SK-N-SH treated with all-trans-retinoic acid at 6 μM for 48 hours (cell line): ENCODE measurements at regions not wholly inside any gene's neighbourhood (a gene's known extent, or its start where the extent isn't known, plus 50 kb on each side); places are given as distances from the start of the nearest gene placed in this dataset.

Experiments
- ATAC-seq: fragments of 200-7000 bp; cut with Tn5 transposase; 3 replicates; pipeline ENCODE4 v1.9.1; 2020; ENCODE audit warnings: mild to moderate bottlenecking, moderate library complexity
- BACH2 ChIP-seq: fragments of 250-450 bp; sonication (Bioruptor Pico); IDR thresholded peaks from 2 replicates; pipeline ENCODE4 v1.9.0; 2021; ENCODE audit warnings: mild to moderate bottlenecking, borderline replicate concordance
- CSRNP3 ChIP-seq: fragments of 250-450 bp; sonication (Bioruptor Pico); IDR thresholded peaks from 2 replicates; pipeline ENCODE4 v1.5.1; 2021; ENCODE audit warnings: mild to moderate bottlenecking, moderate library complexity
- ESRRG ChIP-seq: fragments of 250-450 bp; sonication (Bioruptor Pico); IDR thresholded peaks from 2 replicates; pipeline ENCODE4 v1.6.1; 2021; ENCODE audit warnings: mild to moderate bottlenecking
- GLIS3 ChIP-seq: fragments of 250-450 bp; sonication (Bioruptor Pico); IDR thresholded peaks from 2 replicates; pipeline ENCODE4 v1.5.0; 2020; ENCODE audit warnings: mild to moderate bottlenecking, moderate library complexity
- ISL1 ChIP-seq: fragments of 250-450 bp; sonication (Bioruptor Pico); IDR thresholded peaks from 2 replicates; pipeline ENCODE4 v2.1.2; 2022; ENCODE audit warnings: mild to moderate bottlenecking, moderate library complexity
- OSR1 ChIP-seq: fragments of 250-450 bp; sonication (Bioruptor Pico); IDR thresholded peaks from 2 replicates; pipeline ENCODE4 v1.8.0; 2022; ENCODE audit warnings: moderate library complexity, mild to moderate bottlenecking, inconsistent platforms
- PPARA ChIP-seq: fragments of 250-450 bp; sonication (Bioruptor Pico); IDR thresholded peaks from 2 replicates; pipeline ENCODE4 v1.5.0; 2020; ENCODE audit warnings: mild to moderate bottlenecking, borderline replicate concordance
- RARB ChIP-seq: fragments of 250-450 bp; sonication (Bioruptor Pico); IDR thresholded peaks from 2 replicates; pipeline ENCODE4 v1.8.0; 2021; ENCODE audit warnings: mild to moderate bottlenecking, moderate library complexity
- SNAI2 ChIP-seq: fragments of 250-450 bp; sonication (Bioruptor Pico); IDR thresholded peaks from 2 replicates; pipeline ENCODE4 v1.5.0; 2020; ENCODE audit warnings: mild to moderate bottlenecking, moderate library complexity
- TCF4 ChIP-seq: fragments of 250-450 bp; sonication (Bioruptor Pico); IDR thresholded peaks from 2 replicates; pipeline ENCODE4 v1.8.0; 2021; ENCODE audit warnings: mild to moderate bottlenecking, moderate library complexity, borderline replicate concordance
- TOX ChIP-seq: fragments of 250-450 bp; sonication (Bioruptor Pico); IDR thresholded peaks from 2 replicates; pipeline ENCODE4 v1.8.0; 2021; ENCODE audit warnings: mild to moderate bottlenecking, moderate library complexity, borderline replicate concordance
- TSHZ2 ChIP-seq: fragments of 250-450 bp; sonication (Bioruptor Pico); IDR thresholded peaks from 2 replicates; pipeline ENCODE4 v1.5.0; 2020; ENCODE audit warnings: mild to moderate bottlenecking, moderate library complexity
- ZC3H10 ChIP-seq: fragments of 250-450 bp; sonication (Bioruptor Pico); IDR thresholded peaks from 2 replicates; pipeline ENCODE4 v1.5.1; 2021; ENCODE audit warnings: mild to moderate bottlenecking, moderate library complexity
- ZFP3 ChIP-seq: fragments of 250-450 bp; sonication (Bioruptor Pico); IDR thresholded peaks from 2 replicates; pipeline ENCODE4 v1.5.0; 2020; ENCODE audit warnings: mild to moderate bottlenecking, moderate library complexity
- ZFP30 ChIP-seq: fragments of 450-650 bp; formaldehyde crosslinking; IDR thresholded peaks from 2 replicates; pipeline ENCODE4 v1.5.0; 2022; ENCODE audit warnings: mild to moderate bottlenecking, moderate library complexity
- ZNF565 ChIP-seq: fragments of 450-650 bp; formaldehyde crosslinking; conservative IDR thresholded peaks from 2 replicates; pipeline ENCODE4 v1.5.0; 2020; ENCODE audit warnings: low read depth, mild to moderate bottlenecking, moderate library complexity
- ZNF70 ChIP-seq: fragments of 450-650 bp; formaldehyde crosslinking; IDR thresholded peaks from 2 replicates; pipeline ENCODE4 v1.5.0; 2020; ENCODE audit warnings: mild to moderate bottlenecking, moderate library complexity
- TF ChIP-seq, protein P1 (sequence below): fragments of 250-450 bp; sonication (Bioruptor Pico); IDR thresholded peaks from 2 replicates; pipeline ENCODE4 v1.5.1; 2020; ENCODE audit warnings: low read depth, mild to moderate bottlenecking, moderate library complexity
- TF ChIP-seq, protein P2 (sequence below): fragments of 250-450 bp; sonication (Bioruptor Pico); IDR thresholded peaks from 2 replicates; pipeline ENCODE4 v1.8.0; 2021; ENCODE audit warnings: low read depth, mild to moderate bottlenecking, moderate library complexity, borderline replicate concordance
- TF ChIP-seq, protein P3 (sequence below): fragments of 250-450 bp; sonication (Bioruptor Pico); IDR thresholded peaks from 2 replicates; pipeline ENCODE4 v1.8.0; 2020; ENCODE audit warnings: mild to moderate bottlenecking, moderate library complexity, borderline replicate concordance

- TF ChIP-seq ZNF565 (CRISPR knock-in tag) (no peak), ZFP3 (CRISPR knock-in tag) (no peak), TOX (CRISPR knock-in tag) (no peak), OSR1 (CRISPR knock-in tag) (no peak), TSHZ2 (no peak), BACH2 (CRISPR knock-in tag) (no peak), GLIS3 (CRISPR knock-in tag) (no peak), RARB (CRISPR knock-in tag) (no peak), TCF4 (no peak), ISL1 (CRISPR knock-in tag) (no peak), ZC3H10 (CRISPR knock-in tag) (no peak)
- TF ChIP-seq, protein P1, sequence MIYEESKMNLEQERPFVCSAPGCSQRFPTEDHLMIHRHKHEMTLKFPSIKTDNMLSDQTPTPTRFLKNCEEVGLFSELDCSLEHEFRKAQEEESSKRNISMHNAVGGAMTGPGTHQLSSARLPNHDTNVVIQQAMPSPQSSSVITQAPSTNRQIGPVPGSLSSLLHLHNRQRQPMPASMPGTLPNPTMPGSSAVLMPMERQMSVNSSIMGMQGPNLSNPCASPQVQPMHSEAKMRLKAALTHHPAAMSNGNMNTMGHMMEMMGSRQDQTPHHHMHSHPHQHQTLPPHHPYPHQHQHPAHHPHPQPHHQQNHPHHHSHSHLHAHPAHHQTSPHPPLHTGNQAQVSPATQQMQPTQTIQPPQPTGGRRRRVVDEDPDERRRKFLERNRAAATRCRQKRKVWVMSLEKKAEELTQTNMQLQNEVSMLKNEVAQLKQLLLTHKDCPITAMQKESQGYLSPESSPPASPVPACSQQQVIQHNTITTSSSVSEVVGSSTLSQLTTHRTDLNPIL (CRISPR knock-in tag) = no peak
- no peak for ATAC-seq
Measured at GRCh38 chr3:18734309-18734708, 309.2 kb upstream of the SATB1 start.

- TF ChIP-seq ZC3H10 (CRISPR knock-in tag) (no peak), ZNF565 (CRISPR knock-in tag) (no peak), OSR1 (CRISPR knock-in tag) (no peak), ZFP30 (no peak), ESRRG (CRISPR knock-in tag) (no peak), GLIS3 (CRISPR knock-in tag) (no peak), TCF4 (no peak), PPARA (CRISPR knock-in tag) (no peak)
- TF ChIP-seq, protein P2, sequence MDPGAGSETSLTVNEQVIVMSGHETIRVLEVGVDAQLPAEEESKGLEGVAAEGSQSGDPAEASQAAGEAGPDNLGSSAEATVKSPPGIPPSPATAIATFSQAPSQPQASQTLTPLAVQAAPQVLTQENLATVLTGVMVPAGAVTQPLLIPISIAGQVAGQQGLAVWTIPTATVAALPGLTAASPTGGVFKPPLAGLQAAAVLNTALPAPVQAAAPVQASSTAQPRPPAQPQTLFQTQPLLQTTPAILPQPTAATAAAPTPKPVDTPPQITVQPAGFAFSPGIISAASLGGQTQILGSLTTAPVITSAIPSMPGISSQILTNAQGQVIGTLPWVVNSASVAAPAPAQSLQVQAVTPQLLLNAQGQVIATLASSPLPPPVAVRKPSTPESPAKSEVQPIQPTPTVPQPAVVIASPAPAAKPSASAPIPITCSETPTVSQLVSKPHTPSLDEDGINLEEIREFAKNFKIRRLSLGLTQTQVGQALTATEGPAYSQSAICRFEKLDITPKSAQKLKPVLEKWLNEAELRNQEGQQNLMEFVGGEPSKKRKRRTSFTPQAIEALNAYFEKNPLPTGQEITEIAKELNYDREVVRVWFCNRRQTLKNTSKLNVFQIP (CRISPR knock-in tag) = no peak
- TF ChIP-seq, protein P3, sequence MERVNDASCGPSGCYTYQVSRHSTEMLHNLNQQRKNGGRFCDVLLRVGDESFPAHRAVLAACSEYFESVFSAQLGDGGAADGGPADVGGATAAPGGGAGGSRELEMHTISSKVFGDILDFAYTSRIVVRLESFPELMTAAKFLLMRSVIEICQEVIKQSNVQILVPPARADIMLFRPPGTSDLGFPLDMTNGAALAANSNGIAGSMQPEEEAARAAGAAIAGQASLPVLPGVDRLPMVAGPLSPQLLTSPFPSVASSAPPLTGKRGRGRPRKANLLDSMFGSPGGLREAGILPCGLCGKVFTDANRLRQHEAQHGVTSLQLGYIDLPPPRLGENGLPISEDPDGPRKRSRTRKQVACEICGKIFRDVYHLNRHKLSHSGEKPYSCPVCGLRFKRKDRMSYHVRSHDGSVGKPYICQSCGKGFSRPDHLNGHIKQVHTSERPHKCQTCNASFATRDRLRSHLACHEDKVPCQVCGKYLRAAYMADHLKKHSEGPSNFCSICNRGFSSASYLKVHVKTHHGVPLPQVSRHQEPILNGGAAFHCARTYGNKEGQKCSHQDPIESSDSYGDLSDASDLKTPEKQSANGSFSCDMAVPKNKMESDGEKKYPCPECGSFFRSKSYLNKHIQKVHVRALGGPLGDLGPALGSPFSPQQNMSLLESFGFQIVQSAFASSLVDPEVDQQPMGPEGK (CRISPR knock-in tag) = no peak
- ATAC-seq = no peak
Measured at GRCh38 chr3:18732474-18732873, 307.3 kb upstream of the SATB1 start.

DNA sequence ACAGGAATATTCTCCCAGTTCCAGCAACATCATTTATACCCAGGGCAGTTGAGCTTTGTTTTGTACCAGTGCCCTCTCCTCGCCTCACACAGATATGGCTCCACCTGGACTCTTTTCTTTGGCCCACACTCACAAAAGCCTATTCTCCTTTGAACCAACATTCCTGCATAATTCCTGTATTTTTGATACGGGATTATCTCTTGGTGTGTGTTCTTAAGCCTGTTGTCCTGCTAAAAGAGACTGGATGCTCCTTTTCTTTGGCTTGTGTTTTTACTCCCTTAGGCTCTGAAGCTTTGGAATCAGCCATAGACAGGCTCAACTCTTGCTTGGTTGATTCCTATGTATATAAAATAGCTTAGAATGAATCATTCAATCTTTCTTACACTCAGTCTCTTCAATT, 305.4 kb upstream of the SATB1 start:
- no peak for ATAC-seq
- TF ChIP-seq ZFP30 (no peak), CSRNP3 (no peak), OSR1 (CRISPR knock-in tag) (no peak), SNAI2 (CRISPR knock-in tag) (no peak), ESRRG (CRISPR knock-in tag) (no peak), ZFP3 (CRISPR knock-in tag) (no peak), ZNF70 (CRISPR knock-in tag) (no peak)
- TF ChIP-seq, protein P2 (CRISPR knock-in tag) = no peak
